HG02571 (cell line): ENCODE measurements at regions not wholly inside any gene's neighbourhood (a gene's known extent, or its start where the extent isn't known, plus 50 kb on each side); places are given as distances from the start of the nearest gene placed in this dataset.
"Not testable (repeated sequence)": the region's sequence is repeated elsewhere in the genome, so short reads cannot be mapped to it uniquely, and the experiment has no call there.

ENCODE experiments used
- ATAC-seq: cut with Tn5 transposase; IDR thresholded peaks from one replicate; pipeline ENCODE4 v1.9.1; 2021; ENCODE audit warnings: mild to moderate bottlenecking, moderate library complexity; ENCODE audit not compliant: unreplicated experiment

DNA sequence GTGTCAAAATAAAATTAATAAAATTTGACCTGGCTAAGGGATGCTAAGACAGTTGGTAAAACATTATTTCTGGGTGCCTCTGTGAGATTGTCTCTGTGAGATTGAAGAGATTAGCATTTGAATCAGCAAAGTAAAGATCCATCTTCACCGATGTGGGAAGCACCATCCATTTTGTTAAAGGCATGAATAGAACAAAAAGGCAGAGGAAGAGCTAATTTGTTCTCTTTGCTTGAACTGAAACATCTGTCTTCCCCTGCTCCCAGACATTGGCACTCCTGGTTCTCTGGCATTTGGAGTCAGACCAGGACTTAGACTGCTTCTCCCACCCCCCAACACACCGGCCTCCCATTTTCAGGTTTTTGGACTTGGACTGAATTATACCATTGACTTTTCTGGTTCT, 603.8 kb upstream of the LINC00305 start:
- no peak for ATAC-seq

DNA sequence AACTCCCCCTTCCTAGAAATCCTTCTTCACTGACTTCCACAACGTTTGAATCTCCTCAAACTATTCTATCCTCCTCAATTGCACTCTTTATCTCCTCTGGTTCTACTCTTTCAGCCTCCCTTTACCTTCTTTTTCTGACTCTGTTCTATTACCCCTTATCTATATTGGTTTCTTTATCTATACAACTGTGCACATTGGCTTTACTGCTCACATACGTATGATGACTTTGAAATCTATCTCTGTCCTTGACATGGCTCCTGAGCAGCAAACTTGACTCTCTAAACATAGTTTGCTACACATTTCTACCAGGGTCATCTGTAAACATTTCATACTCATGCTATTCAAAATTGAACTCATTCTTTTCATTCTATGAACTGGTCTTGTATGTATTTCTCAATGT, 601.0 kb upstream of the LINC00305 start:
- no peak for ATAC-seq

DNA sequence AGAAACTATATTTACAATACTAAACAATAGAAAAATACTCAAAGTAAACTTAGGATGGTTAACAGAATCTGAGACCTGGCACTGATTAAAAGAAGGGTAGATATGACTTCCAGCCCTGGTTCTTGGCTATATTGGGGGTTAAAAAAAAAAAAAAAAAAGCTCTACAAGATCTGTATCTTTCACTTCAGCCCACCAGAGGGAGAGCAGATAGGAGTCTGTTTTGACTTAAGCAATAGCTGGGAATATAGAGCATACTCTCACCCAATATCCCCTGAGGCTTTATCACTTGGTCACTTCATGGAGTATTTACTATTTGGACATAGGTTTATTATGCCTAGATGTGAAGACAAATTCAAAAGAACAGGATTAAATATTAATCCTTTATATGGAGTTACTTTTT, 598.9 kb upstream of the LINC00305 start:
- no peak for ATAC-seq

DNA sequence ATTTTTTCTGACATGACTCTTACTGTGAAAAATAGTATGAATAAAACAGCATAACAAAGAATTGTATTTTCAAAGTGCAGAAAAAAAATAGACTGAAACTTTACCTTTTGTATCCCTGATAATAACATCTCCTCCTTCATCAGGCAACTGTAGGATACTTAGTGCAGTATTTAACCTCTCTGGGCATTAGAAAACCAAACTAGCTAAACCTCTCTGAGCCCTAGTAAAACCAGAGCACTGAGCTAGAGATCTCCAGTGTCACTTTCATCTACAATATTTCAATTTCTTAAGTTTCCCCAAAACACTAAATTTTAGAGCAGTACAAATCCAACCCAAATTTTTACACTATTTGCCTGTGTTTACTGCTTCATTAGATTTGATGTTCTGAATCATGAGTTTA, 594.0 kb upstream of the LINC00305 start:
- ATAC-seq, result no peak

DNA sequence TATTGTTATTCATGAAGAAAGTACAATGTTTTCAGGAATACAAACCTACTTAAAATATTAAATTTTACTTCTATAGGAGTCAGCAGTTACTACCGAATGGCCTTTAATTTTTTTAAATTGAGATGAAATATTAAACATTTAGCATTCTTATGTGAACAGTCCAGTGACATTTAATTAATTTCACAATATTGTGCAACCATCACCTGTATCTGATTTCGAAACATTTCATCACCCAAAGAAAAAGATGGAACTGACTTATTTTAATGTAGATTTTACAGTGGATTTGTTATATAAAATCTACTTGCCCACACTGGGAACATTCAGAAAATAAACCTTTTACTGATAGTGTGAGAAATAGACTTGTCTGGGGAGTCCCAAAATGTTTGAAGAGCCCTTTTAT, 585.2 kb upstream of the LINC00305 start:
- no peak for ATAC-seq

DNA sequence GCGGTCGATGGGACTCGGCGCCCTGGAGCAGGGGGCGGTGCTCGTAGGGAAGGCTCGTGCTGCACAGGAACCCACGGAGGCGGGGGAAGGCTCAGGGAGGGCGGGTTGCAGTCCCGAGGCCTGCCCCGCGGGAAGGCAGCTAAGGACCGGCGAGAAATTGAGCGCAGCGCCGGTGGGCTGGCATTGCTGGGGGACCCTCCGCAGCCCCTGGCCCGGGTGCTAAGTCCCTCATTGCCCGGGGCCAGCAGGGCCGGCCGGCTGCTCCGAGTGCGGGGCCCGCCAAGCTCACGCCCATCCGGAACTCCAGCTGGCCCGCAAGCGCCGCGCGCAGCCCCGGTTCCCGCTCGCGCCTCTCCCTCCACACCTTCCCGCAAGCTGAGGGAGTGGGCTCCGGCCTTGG, 576.8 kb upstream of the LINC00305 start:
- not testable (repeated sequence) for ATAC-seq

DNA sequence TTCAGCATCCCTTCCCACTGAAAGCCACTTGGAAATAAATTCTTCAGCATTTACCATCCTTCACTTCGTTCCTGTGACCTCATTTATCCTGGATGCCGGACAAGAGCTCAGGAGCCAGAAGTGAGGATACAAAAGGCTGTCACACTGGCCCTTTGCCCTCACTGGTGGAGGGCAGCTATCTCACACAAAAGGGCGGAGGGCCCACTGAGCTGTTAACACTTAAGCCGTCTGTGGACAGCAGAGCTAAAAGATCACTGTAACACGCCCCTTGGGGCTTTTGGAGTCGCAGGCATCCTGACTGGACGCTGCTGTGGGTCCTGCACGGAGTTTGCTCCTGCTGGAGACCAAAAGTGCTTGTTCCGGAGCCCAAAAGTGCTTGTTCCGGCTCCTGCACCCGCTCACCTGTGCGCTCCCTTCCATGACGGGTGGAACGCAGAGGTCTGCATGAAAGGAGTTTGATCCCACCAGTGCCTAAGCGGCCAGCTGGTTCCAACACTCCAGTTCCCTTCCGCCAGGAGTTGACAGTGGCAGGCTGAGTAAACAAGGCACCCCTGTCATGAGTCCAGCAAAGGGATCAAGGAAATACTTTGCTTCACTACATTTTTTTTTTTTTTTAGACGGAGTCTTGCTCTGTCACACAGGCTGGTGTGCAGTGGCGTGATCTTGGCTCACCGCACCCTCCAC, 572.0 kb upstream of the LINC00305 start:
- ATAC-seq, result no peak

DNA sequence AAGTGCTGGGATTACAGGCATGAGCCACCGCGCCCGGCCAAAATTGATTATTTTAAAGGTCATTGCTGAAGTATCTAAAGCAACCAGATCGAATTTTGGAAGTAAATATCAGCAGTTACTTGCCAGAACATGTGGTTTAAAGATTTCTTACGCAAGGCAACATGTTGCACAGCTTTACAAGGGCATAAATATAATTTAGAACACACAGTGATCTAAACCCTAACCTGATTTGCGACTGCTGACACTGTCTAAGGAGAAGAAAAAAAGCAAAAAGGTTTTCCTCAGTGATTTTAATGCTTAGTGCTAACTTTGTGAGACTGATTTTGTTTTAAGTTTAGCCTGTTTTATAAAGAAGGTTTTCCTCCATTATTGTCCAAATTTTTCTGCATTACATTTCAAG, 569.9 kb upstream of the LINC00305 start:
- ATAC-seq, result no peak

DNA sequence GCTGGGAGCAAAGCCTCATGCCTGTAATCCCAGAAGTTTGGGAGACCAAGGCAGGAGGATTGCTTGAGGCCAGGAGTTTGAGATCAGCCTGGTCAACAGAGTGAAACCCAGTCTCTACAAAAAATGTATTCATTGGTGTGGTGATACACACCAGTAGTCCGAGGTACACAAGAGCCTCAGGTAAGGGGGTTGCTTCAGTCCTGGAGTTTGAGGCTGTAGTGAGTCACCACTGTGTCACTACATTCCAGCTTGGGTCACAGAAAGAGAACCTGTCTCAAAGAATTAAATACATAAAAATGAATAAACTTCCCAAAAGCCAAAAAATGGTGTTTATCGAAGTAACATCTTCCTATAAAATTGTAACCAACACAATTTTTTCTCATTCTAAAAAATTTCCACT, 568.1 kb upstream of the LINC00305 start:
- ATAC-seq, result no peak

DNA sequence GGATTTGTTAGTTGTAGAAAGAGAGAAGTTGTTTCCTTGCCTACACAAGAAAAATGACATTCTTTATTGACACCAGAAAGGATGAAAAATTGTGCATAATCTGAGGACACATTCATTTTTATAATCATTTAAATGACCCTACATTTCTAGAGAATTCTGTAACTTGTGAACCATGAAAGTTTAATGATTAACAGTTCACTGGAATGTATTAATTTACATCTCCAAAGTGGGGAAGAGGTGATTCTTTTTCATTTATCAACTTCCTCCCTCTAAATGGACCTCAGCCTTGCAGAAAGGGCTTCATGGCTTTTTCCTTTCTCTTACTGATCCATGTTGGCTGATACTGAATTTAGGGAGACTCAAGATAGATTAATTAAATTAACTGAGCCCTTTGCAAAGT, 565.2 kb upstream of the LINC00305 start:
- no peak for ATAC-seq

DNA sequence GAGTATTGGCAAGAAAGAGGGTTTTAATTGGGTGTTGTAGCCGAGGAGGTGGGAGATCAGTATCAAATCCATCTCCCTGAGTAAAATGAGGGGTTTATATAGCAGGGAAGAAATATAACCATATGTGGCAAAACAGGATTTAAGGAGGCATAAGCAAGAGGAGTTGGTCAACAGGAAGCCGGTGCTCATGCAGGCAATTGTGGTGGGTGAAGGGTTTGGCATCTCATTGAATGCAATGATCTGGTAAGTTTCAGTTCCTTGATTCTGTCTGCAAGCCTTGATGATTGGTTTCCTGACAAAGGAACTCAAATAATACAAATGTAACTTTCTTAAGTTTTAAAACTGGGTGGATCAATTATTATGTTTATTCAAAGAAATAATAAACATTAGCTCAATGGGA, 564.4 kb upstream of the LINC00305 start:
- peak; percentile 51 for ATAC-seq

DNA sequence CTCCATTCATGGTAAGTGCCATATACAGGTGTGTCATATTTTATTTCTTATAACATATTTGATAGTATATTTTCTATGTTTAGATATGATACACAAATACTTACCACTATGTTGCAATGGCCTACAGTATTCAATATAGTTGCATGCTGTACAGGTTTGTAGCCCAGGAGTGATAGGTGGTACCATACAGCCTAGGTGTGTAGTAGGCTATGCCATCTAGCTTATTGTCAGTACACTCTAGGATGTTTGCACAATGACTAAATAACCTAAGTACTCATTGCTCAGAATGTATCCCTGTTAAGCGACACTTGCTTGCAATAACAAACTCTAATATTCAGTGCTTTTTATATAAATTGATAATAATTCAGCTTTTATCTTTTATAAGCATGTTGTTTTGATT, 563.1 kb upstream of the LINC00305 start:
- ATAC-seq, result no peak

DNA sequence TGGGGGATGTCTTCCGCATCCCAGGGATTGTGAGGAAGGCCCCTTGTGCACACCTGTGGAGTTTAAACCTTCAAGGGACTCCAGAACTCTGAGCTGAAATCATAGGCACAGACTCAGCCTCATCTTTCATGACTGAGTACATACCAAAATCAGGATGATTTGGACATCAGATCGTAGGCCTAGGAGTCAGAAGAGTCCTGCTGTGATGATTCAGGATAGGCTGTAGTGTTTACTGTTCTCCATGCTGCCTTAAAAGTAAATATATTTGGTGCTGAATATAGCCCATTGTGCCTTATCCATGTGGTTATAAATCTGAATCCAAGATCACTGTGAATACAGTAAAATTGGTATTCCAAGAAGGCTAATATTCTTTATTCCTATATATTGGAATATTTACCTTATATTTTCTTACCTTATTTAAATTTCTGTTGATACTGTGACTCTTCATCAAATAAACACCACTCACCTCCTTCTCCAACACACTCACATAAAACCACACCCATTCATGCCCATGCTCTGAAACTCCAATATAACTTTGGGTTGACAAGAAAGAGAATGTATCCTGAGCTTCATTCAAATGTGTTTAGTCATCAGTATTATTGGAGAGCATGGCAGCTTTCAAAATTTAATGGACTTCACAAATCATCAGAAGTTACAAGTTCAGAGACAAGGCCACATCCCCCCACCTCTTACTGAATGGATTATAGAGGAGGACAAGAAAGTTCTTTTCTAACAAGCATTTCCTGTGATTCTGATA, 561.4 kb upstream of the LINC00305 start:
- no peak for ATAC-seq

DNA sequence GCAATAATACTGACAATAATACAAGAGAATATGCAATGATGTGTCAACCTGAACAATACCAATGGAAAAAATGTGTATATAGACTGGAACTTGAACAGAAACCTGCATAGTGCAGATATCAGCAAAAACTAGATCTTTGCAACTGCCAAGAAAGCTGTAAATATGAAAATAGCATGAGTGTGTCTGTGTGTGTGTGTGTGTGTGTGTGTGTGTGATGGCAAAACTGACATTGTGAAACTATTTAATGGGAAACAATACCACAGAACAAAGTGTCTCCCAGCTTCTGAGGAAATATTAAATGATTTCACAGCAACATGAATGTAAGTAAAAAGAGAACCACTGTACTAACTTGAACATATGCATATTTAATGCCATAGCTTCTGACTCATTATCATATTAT, 558.2 kb upstream of the LINC00305 start:
- ATAC-seq, result no peak

DNA sequence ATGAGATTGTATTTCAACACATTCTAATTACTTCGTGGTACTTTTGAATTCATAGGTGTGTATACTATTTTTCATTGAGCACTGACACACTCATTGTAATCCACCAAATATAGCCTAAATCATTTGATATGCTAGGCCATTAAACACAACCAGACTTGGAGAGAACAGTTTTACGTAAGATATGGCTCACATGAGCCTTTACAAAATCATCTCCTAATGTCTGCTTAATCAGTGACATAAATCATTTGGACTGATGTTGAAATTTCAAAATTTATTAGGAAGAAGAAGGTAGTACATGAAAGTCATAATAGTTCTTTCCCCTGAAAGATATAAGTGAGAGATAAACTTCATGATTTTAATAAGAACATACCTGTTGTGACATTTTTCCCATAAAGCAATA, 550.2 kb upstream of the LINC00305 start:
- no peak for ATAC-seq

DNA sequence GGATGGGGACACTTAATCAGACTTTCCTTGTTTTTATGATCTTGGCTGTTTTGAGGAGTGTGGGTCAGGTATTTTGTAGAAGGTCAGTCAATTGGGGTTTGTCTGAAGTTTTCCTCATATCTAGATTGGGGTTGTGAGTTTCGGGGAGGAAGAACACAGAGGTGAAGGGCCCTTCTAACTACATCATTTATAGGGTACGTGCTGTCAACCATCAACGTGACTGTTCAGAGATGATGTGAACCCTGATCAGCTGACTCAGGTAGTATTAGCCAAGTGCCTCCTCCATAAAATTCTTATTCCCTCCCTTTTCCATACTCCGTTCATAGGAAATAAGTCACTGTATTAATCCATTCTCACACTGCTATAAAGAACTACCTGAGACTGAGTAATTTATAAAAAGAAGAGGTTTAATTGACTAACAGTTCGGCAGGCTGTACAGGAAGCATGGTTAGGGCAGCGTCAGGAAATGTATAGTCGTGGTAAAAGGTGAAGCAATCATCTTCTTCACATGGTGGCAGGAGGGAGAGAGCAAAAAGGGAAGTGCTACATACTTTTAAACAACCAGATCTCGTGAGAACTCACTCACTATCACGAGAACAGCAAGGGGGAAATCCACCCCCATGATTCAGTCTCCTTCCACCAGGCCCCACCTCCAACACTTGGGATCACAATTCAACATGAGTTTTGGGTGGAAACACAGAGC, 547.1 kb upstream of the LINC00305 start:
- no peak for ATAC-seq

DNA sequence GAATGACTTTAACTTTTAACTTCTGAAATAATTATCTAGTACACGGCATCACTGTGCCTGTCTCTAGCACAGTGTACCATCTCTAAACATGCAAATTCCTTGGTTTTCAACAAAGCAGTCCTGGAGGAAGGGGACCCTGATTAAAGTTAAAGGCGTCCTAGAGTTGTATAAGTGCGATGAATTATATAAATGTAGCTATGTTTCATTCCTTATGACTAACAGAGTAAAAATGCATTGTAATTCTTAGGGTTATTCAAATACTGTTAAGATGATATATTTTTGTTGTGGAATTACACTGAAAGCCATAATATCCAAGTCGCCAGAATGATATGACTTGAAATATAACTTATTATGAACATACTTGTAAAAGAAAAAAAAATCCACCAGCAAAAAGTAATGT, 544.9 kb upstream of the LINC00305 start:
- no peak for ATAC-seq

DNA sequence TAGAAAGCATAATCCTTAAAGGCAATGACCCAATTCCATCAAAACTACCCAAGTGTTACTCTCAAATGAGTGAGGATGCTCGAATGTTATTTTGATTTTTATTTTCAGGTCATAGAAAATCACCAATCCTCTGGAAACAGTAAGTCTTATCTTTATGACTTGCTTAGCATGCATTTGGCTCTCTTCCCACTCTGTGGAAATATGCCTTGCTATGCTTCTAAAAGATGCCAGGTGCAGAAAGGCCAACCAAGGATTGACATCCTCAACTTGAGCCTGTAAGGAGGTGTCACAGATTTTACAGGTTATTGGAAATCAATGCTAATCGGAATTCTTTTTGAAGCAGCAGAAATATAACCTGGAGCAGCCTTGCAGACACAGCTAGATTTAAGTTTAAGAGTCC, 543.9 kb upstream of the LINC00305 start:
- ATAC-seq, result no peak

DNA sequence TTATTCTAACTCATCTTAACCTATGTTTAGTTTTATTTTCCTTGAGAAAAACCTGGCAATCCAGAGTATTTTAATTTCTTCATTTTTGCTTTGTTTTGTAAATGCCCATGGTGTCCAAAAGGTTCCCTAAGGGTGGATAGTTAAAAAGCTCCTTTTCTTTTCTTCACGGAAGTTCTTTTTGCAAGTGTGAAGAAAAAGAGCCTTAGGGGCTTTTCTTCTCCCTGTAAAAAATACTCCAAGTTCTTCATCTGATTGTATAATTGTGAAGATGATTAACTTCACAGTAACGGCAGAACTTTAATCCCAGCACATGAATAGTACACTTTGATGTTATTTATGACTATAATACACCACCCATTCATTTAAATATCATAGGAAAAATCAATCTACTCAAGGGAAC, 530.2 kb upstream of the LINC00305 start:
- no peak for ATAC-seq

DNA sequence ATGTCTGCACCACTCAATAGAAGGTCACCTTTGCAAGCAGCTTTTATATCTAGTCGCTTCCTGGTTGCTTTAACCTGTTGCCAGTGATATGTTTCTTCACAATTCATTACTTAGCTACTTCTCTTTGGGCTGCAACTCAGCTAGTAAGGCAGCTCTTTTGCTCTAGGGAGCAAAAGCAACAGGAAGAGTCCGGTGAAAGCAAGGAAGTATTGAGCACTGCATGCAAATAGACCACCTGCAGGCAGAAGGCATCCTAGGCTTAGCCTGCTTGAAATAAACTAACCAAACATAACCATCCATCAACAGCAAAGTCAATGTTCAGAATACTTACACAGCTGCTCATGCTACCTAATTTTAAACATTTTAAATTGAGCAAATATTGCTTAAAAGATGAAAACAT, 529.2 kb upstream of the LINC00305 start:
- no peak for ATAC-seq

DNA sequence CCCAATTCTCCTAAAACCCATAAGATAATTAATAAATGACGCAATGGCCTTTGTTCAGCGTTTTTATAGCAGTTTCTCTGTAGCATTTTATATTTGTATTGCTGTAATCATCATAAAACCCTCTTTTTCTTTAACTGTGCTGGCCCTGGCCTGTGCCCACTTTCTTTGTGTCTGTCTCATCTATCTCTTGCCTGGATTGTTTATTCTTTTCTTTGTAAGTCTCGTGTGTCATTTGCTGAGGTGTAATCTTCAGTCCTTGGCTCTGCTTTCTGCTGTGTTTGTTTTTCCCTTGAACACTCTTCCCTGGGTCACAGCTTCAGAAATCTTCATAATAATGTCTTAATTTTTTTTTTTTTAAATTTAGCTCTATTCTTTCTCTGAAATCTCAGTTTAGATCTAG, 525.8 kb upstream of the LINC00305 start:
- no peak for ATAC-seq

DNA sequence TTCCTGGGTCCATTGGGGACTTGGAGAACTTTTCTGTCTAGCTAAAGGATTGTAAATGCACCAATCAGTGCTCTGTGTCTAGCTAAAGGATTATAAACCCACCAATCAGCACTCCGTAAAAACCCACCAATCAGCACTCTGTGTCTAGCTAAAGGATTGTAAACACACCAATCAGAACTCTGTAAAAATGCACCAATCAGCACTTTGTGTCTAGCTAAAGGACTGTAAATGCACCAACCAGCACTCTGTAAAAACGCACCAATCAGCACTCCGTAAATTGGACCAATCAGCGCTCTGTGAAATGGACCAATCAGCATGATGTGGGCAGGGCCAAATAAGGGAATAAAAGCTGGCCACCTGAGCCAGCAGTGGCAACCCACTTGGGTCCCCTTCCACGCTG, 522.4 kb upstream of the LINC00305 start:
- not testable (repeated sequence) for ATAC-seq
